Erythroblast (primary cell): ENCODE measurements at regions not wholly inside any gene's neighbourhood (a gene's known extent, or its start where the extent isn't known, plus 50 kb on each side); places are given as distances from the start of the nearest gene placed in this dataset.
"Not testable (repeated sequence)": the region's sequence is repeated elsewhere in the genome, so short reads cannot be mapped to it uniquely, and the experiment has no call there.

Experiments used
- GATA1 ChIP-seq: IDR thresholded peaks from 2 replicates; pipeline ENCODE4 v1.6.1; 2011; ENCODE audit warnings: low read depth, mild to moderate bottlenecking, control low read depth, low read length, moderate library complexity
- POLR2A ChIP-seq: IDR thresholded peaks from 2 replicates; pipeline ENCODE4 v1.6.1; 2011; ENCODE audit warnings: mild to moderate bottlenecking, low read length

DNA sequence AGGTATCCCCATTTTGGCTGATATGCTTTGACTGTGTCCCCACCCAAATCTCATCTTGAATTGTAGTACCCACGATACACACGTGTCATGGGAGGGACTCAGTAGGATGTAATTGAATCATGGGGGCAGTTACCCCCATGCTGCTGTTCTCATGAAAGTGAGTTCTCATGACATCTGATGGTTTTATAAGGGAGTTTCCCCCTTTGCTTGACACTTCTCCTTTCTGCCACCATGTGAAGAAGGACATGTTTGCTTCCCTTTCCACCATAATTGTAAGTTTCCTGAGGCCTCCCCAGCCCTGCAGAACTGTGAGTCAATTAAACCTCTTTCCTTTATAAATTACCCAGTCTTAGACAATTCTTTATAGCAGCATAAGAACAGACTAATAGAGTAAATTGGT is 75.0 kb upstream of the KCTD1 start:
- not testable (repeated sequence) for TF ChIP-seq POLR2A, GATA1
